Panc1 (cell line): ENCODE measurements at regions not wholly inside any gene's neighbourhood (a gene's known extent, or its start where the extent isn't known, plus 50 kb on each side); places are given as distances from the start of the nearest gene placed in this dataset.

Experiments used
- ATAC-seq: fragments of 200-7000 bp; cut with Tn5 transposase; 2 replicates; pipeline ENCODE4 v1.9.1; 2020; ENCODE audit warnings: mild to moderate bottlenecking, moderate library complexity
- BruUV-seq: library from RNA; stranded (reverse); fragments of 400-500 nt; replicated peaks from 2 replicates; lab custom pipeline; 2021; lab: Mats Ljungman, UMichigan
- CTCF ChIA-PET: fragments of 300-600 bp; sonication (Branson Sonifier 250); formaldehyde crosslinking; loops from one replicate; lab custom pipeline; 2022; ENCODE audit warnings: antibody characterized with exemption; lab: Charles Lee
- POLR2A ChIA-PET: fragments of 300-600 bp; sonication (Branson Sonifier 250); formaldehyde crosslinking; loops from one replicate; lab custom pipeline; 2022; ENCODE audit warnings: antibody characterized with exemption; lab: Charles Lee
- DNase-seq: peaks from one replicate; pipeline ENCODE4 v3.0.0-alpha.2; 2010; ENCODE audit warnings: low read depth, low spot score
- H3K27ac ChIP-seq: 2 replicates; pipeline ENCODE4 v1.5.1; 2011; ENCODE audit warnings: mild to moderate bottlenecking, low read length, inconsistent platforms
- H3K27me3 ChIP-seq: fragments of 200-500 bp; sonication (Bioruptor generic); 2 replicates; pipeline ENCODE4 v1.6.0; 2014; ENCODE audit warnings: low read length, inconsistent platforms; ENCODE audit not compliant: control insufficient read depth, insufficient read depth
- H3K36me3 ChIP-seq: fragments of 200-500 bp; sonication (Bioruptor generic); 2 replicates; pipeline ENCODE4 v1.5.1; 2014; ENCODE audit warnings: inconsistent platforms, mild to moderate bottlenecking, low read length, moderate library complexity; ENCODE audit not compliant: control insufficient read depth, insufficient read depth
- H3K4me1 ChIP-seq: 2 replicates; pipeline ENCODE4 v1.5.1; 2011; ENCODE audit warnings: inconsistent platforms, mild to moderate bottlenecking, low read length, moderate library complexity; ENCODE audit not compliant: control insufficient read depth, insufficient read depth
- H3K4me3 ChIP-seq, 2 experiments: 2 replicates each; pipeline ENCODE4 v1.5.1; 2011 to 2012; ENCODE audit warnings: low read depth in 2 of 2, low read length in 2 of 2, mild to moderate bottlenecking in 2 of 2, inconsistent platforms in 1 of 2, moderate library complexity in 1 of 2
- H3K9me3 ChIP-seq: fragments of 200-500 bp; sonication (Bioruptor generic); 2 replicates; pipeline ENCODE4 v1.5.1; 2014; ENCODE audit warnings: low read depth, mild to moderate bottlenecking, inconsistent platforms, low read length, moderate library complexity; ENCODE audit not compliant: control insufficient read depth, insufficient read depth
- POLR2AphosphoS5 ChIP-seq: IDR thresholded peaks from 2 replicates; pipeline ENCODE4 v1.6.1; 2012; ENCODE audit warnings: mild to moderate bottlenecking, low read depth, low read length, moderate library complexity
- SIN3A ChIP-seq: IDR thresholded peaks from 2 replicates; pipeline ENCODE4 v1.6.1; 2012; ENCODE audit warnings: low read depth, mild to moderate bottlenecking, low read length, moderate library complexity, borderline replicate concordance; ENCODE audit not compliant: insufficient read depth
- TCF7L2 ChIP-seq: IDR thresholded peaks from 2 replicates; pipeline ENCODE4 v1.6.1; 2011; ENCODE audit warnings: mild to moderate bottlenecking, low read depth, low read length, inconsistent platforms
- in situ Hi-C: cut with HindIII; loops from 2 replicates; pipeline ENCODE4 v1.10.0; 2016; ENCODE audit warnings: low sequenced_read_pairs, low pct_unique_long_range_greater_than_20kb
- intact Hi-C: fragments of 100-400 bp; cut with micrococcal nuclease; formaldehyde crosslinking; loops from one replicate; pipeline ENCODE4 v1.10.0; 2022; ENCODE audit not compliant: unreplicated experiment
- TF ChIP-seq, protein P1 (sequence below), 2 experiments: IDR thresholded peaks; 2 replicates each; pipeline ENCODE4 v1.6.1; 2011 to 2012; ENCODE audit warnings: low read depth in 2 of 2, control low read depth in 1 of 2, low read length in 1 of 2, mild to moderate bottlenecking in 1 of 2, moderate library complexity in 1 of 2; ENCODE audit not compliant: insufficient read depth in 1 of 2
- TF ChIP-seq, protein P2 (sequence below): fragments of 450-650 bp; IDR thresholded peaks from 2 replicates; pipeline ENCODE4 v1.5.1; 2017; ENCODE audit warnings: mild to moderate bottlenecking

DNA sequence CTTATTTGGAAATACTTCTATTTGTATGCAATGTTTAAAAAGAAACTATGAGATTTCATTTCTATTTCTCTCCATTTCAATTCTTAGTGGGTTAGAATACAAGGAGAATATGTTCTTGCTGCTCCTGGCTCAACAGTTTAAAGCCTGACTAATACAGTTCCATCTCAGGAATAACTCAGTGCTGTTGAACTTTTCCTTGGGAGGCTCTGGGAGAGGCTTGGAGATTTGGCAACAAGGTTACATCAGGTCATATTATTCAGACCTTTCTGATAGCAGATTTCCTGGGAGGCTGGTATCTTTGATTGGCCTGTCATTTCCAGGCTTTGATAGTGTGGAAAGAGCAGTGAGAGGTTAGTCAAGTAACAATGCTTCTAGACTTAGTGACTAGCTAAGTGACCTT is 481.7 kb upstream of the KLF4 start:
- CTCF ChIA-PET = no interaction called here
- intact Hi-C loops = loop anchor here (10.0 kb wide), 1 partner anchor 56 kb away; no protein-coding TSS in a partner anchor

DNA sequence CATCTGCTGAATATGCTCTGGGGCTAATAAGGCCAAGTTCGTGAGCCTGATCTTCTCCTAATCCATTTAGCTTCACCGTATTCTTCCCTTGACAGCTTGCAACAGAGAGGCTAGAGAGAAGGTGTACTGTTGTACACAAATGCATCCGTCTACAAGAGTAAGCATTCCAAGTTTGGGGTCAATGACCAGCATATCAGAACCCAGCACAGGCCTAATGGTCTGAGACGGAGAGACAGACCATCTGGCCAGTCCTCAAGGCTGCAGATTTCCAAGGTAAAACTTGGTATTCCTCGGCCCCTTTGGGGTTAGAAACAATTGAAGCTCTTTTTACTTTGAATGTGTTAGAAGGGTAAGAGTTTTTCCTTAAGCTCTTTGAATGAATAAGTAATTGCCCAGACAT is 481.2 kb upstream of the KLF4 start:
- H3K27ac ChIP-seq = no peak overlapping the region
- H3K9me3 ChIP-seq = no peaks in the 10 kb centered on the region
- no TSS peak for BruUV-seq
- intact Hi-C loops (loop anchor here (10.0 kb wide), 1 partner anchor 56 kb away; no protein-coding TSS in a partner anchor), in situ Hi-C loops (no loop called here)
- no peak overlapping the region for H3K4me3 ChIP-seq
- ChIA-PET CTCF (no interaction called here), POLR2A (no interaction called here)
- TF ChIP-seq, protein P1, sequence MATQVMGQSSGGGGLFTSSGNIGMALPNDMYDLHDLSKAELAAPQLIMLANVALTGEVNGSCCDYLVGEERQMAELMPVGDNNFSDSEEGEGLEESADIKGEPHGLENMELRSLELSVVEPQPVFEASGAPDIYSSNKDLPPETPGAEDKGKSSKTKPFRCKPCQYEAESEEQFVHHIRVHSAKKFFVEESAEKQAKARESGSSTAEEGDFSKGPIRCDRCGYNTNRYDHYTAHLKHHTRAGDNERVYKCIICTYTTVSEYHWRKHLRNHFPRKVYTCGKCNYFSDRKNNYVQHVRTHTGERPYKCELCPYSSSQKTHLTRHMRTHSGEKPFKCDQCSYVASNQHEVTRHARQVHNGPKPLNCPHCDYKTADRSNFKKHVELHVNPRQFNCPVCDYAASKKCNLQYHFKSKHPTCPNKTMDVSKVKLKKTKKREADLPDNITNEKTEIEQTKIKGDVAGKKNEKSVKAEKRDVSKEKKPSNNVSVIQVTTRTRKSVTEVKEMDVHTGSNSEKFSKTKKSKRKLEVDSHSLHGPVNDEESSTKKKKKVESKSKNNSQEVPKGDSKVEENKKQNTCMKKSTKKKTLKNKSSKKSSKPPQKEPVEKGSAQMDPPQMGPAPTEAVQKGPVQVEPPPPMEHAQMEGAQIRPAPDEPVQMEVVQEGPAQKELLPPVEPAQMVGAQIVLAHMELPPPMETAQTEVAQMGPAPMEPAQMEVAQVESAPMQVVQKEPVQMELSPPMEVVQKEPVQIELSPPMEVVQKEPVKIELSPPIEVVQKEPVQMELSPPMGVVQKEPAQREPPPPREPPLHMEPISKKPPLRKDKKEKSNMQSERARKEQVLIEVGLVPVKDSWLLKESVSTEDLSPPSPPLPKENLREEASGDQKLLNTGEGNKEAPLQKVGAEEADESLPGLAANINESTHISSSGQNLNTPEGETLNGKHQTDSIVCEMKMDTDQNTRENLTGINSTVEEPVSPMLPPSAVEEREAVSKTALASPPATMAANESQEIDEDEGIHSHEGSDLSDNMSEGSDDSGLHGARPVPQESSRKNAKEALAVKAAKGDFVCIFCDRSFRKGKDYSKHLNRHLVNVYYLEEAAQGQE (IDR thresholded peaks at IDR 0.05; ENCODE audit: insufficient read depth in 1 of 2, low read depth in 2 of 2, low read length in 1 of 2) = no peak
- no peak for TF ChIP-seq TCF7L2
- no peak for TF ChIP-seq SIN3A
- TF ChIP-seq, protein P2, sequence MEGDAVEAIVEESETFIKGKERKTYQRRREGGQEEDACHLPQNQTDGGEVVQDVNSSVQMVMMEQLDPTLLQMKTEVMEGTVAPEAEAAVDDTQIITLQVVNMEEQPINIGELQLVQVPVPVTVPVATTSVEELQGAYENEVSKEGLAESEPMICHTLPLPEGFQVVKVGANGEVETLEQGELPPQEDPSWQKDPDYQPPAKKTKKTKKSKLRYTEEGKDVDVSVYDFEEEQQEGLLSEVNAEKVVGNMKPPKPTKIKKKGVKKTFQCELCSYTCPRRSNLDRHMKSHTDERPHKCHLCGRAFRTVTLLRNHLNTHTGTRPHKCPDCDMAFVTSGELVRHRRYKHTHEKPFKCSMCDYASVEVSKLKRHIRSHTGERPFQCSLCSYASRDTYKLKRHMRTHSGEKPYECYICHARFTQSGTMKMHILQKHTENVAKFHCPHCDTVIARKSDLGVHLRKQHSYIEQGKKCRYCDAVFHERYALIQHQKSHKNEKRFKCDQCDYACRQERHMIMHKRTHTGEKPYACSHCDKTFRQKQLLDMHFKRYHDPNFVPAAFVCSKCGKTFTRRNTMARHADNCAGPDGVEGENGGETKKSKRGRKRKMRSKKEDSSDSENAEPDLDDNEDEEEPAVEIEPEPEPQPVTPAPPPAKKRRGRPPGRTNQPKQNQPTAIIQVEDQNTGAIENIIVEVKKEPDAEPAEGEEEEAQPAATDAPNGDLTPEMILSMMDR = no peak
- no peak for TF ChIP-seq POLR2AphosphoS5
- ATAC-seq = no peak
- DNase-seq = no peak
- H3K36me3 ChIP-seq = no peaks in the 10 kb centered on the region
- no peaks in the 10 kb centered on the region for H3K27me3 ChIP-seq
- H3K4me1 ChIP-seq = no peaks in the 10 kb centered on the region

More for the DNA sequence above, 481.7 kb upstream of the KLF4 start:
- H3K27me3 ChIP-seq = no peaks in the 10 kb centered on the region
- BruUV-seq = no TSS peak
- H3K4me1 ChIP-seq = no peaks in the 10 kb centered on the region
- DNase-seq (no peak), ATAC-seq (no peak)
- TF ChIP-seq, protein P1 (IDR thresholded peaks at IDR 0.05; ENCODE audit: insufficient read depth in 1 of 2, low read depth in 2 of 2, low read length in 1 of 2) = no peak
- no peak for TF ChIP-seq POLR2AphosphoS5
- no peak for TF ChIP-seq TCF7L2
- TF ChIP-seq SIN3A = no peak
- TF ChIP-seq, protein P2 = no peak
- POLR2A ChIA-PET = no interaction called here
- no peaks in the 10 kb centered on the region for H3K36me3 ChIP-seq
- H3K4me3 ChIP-seq = no peak overlapping the region
- no peaks in the 10 kb centered on the region for H3K9me3 ChIP-seq
- in situ Hi-C loops = no loop called here
- H3K27ac ChIP-seq = no peak overlapping the region
